ENCODE measurements at regions not wholly inside any gene's neighbourhood (a gene's known extent, or its start where the extent isn't known, plus 50 kb on each side); places are given as distances from the start of the nearest gene placed in this dataset.

DNA sequence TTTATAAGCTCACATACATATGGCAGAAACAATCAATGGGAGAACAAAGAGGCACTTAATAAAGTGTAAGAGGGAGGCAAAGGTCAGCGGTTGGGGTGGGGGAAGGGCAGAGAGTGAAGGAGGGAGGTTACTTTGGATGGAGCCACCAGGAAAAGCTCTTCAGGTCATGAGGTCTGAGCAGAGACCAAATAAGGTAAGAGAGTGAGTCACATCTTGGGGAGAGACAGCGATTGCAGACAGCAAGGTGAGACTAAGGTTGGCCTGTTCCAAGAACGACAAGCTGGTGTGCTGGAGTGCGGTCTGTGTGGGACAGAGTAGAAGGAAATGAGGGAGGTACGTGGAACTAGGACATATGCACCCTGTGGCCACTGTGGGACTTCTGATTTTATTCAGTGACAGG is 74.3 kb upstream of the TOMM7 start:
- intact Hi-C loops (cut with micrococcal nuclease), result no loop called here
- H3K27me3 Mint-ChIP-seq (ENCODE audit: insufficient read depth, unreplicated experiment), result no peaks in the 10 kb centered on the region
- H3K4me1 Mint-ChIP-seq (ENCODE audit: insufficient read depth, unreplicated experiment), result peaks cover 7% of the 10 kb centered on the region
- no peak overlapping the region for H3K4me3 Mint-ChIP-seq (ENCODE audit: unreplicated experiment)
- CTCF ChIA-PET, result interaction anchor here (0.6 kb wide), 3 partner anchors 11 to 792 kb away, joined by 3 to 4 read pairs (median 3); no protein-coding TSS in a partner anchor
- POLR2A ChIA-PET, result interaction anchor here (2.1 kb wide), 1 partner anchor 11 kb away, joined by 10 read pairs; no protein-coding TSS in a partner anchor
- H3K27ac Mint-ChIP-seq (ENCODE audit: low read depth, unreplicated experiment), result no peak overlapping the region
- H3K36me3 Mint-ChIP-seq (ENCODE audit: insufficient read depth, unreplicated experiment), result no peaks in the 10 kb centered on the region
- DNase-seq (ENCODE audit: unreplicated experiment), result peak; percentile 26
- H3K9me3 Mint-ChIP-seq (ENCODE audit: unreplicated experiment), result no peaks in the 10 kb centered on the region
- BruUV-seq (replicated peaks), result no TSS peak
- TF ChIP-seq, protein P1, sequence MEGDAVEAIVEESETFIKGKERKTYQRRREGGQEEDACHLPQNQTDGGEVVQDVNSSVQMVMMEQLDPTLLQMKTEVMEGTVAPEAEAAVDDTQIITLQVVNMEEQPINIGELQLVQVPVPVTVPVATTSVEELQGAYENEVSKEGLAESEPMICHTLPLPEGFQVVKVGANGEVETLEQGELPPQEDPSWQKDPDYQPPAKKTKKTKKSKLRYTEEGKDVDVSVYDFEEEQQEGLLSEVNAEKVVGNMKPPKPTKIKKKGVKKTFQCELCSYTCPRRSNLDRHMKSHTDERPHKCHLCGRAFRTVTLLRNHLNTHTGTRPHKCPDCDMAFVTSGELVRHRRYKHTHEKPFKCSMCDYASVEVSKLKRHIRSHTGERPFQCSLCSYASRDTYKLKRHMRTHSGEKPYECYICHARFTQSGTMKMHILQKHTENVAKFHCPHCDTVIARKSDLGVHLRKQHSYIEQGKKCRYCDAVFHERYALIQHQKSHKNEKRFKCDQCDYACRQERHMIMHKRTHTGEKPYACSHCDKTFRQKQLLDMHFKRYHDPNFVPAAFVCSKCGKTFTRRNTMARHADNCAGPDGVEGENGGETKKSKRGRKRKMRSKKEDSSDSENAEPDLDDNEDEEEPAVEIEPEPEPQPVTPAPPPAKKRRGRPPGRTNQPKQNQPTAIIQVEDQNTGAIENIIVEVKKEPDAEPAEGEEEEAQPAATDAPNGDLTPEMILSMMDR (IDR thresholded peaks at IDR 0.05; ENCODE audit: unreplicated experiment), result no peak

DNA sequence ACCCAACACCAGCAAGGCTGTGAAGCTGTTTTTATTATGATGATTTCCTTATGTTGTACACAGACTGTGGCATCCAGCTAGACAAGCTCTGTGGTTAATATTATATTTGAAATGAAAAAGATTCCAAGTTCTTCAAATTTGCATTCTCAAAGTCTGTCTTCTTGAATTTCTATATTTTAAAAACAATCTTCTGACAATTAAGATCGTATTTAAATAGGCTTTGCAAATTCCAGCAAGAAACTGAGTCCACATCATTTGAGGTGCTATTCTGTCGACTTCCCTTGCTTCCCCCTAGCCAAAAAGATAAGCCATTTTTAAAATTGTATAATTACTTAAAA is 73.1 kb upstream of the TOMM7 start:
- ChIA-PET POLR2A (interaction anchor here (0.6 to 2.1 kb wide), 2 partner anchors 12 to 159 kb away, joined by 4 to 10 read pairs; no protein-coding TSS in a partner anchor), CTCF (interaction anchor here (0.7 to 0.9 kb wide), 2 partner anchors 10 to 1557 kb away, joined by 3 to 4 read pairs; no protein-coding TSS in a partner anchor)
- no peak for DNase-seq (ENCODE audit: unreplicated experiment)
- H3K36me3 Mint-ChIP-seq (ENCODE audit: insufficient read depth, unreplicated experiment), result no peaks in the 10 kb centered on the region
- intact Hi-C loops (cut with micrococcal nuclease), result no loop called here
- TF ChIP-seq, protein P1 (IDR thresholded peaks at IDR 0.05; ENCODE audit: unreplicated experiment), result no peak
- BruUV-seq (replicated peaks), result no TSS peak
- H3K4me1 Mint-ChIP-seq (ENCODE audit: insufficient read depth, unreplicated experiment), result peaks cover 7% of the 10 kb centered on the region
- H3K27ac Mint-ChIP-seq (ENCODE audit: low read depth, unreplicated experiment), result no peak overlapping the region
- H3K9me3 Mint-ChIP-seq (ENCODE audit: unreplicated experiment), result no peaks in the 10 kb centered on the region
- no peaks in the 10 kb centered on the region for H3K27me3 Mint-ChIP-seq (ENCODE audit: insufficient read depth, unreplicated experiment)
- no peak overlapping the region for H3K4me3 Mint-ChIP-seq (ENCODE audit: unreplicated experiment)

DNA sequence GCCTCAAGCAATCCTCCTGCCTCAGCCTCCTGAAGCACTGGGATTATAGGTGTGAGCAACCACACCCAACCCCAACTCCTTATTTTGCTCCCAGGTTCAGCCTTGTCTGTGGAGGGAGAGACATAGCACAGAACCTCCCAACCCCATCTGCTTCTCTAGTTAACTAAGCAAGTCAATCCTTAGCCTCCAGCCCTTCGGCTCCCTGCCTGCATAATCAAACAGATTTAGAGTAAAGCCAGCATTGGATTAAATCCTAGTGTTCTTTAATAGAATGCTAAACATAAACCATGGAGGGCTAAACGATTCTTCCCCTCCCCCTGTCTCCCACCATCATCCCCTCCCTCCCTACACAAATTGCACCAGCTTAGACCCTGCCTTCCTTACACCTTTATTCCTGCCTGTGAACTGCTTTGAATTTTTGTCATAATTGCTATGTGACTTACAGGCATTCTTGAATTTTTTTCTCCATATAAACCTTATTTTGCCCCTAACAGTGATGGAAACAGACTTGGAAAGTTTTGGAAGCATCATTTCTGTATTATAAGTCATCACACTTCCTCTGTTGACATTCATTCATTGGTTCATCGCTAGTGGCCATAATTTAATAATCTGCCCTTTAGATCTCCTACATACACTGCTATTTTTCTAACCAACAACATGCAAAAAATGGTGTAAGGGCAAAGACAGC is 72.6 kb upstream of the TOMM7 start:
- CTCF ChIA-PET, result interaction anchor here (0.9 kb wide), 1 partner anchor 9 kb away, joined by 3 read pairs; no protein-coding TSS in a partner anchor

DNA sequence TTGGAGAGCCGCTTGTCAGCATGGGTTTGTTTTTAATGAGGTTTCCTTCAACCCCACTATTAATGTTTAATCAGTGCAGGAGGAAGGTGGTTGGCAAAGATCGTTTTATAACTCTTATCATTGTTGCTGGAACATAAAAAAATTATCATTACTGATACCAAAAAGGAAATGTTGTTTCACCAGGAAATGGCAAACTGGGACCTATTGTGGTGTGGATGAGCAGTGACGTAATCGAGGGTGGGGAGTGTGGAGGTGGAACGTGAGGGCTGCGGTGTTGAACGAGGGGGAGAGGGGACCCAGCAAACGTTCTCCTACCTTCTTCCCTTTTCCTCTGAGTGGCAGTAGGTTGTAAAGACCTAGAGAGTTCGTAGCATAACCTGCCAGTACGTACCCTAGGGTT is 71.9 kb upstream of the TOMM7 start:
- no peaks in the 10 kb centered on the region for H3K9me3 Mint-ChIP-seq (ENCODE audit: unreplicated experiment)
- DNase-seq (ENCODE audit: unreplicated experiment), result no peak
- peaks cover 7% of the 10 kb centered on the region for H3K4me1 Mint-ChIP-seq (ENCODE audit: insufficient read depth, unreplicated experiment)
- no peak overlapping the region for H3K4me3 Mint-ChIP-seq (ENCODE audit: unreplicated experiment)
- no peaks in the 10 kb centered on the region for H3K27me3 Mint-ChIP-seq (ENCODE audit: insufficient read depth, unreplicated experiment)
- POLR2A ChIA-PET, result interaction anchor here (0.9 kb wide), 1 partner anchor 17 kb away, joined by 3 read pairs; no protein-coding TSS in a partner anchor
- H3K27ac Mint-ChIP-seq (ENCODE audit: low read depth, unreplicated experiment), result no peak overlapping the region
- no peaks in the 10 kb centered on the region for H3K36me3 Mint-ChIP-seq (ENCODE audit: insufficient read depth, unreplicated experiment)
- TF ChIP-seq, protein P1 (IDR thresholded peaks at IDR 0.05; ENCODE audit: unreplicated experiment), result no peak
- intact Hi-C loops (cut with micrococcal nuclease), result no loop called here
- CTCF ChIA-PET, result no interaction called here
- BruUV-seq (replicated peaks), result no TSS peak

More for the DNA sequence above, 72.6 kb upstream of the TOMM7 start:
- no peaks in the 10 kb centered on the region for H3K27me3 Mint-ChIP-seq (ENCODE audit: insufficient read depth, unreplicated experiment)
- POLR2A ChIA-PET, result interaction anchor here (0.6 kb wide), 1 partner anchor 159 kb away, joined by 4 read pairs; no protein-coding TSS in a partner anchor
- BruUV-seq (replicated peaks), result no TSS peak
- H3K9me3 Mint-ChIP-seq (ENCODE audit: unreplicated experiment), result no peaks in the 10 kb centered on the region
- no peak for DNase-seq (ENCODE audit: unreplicated experiment)
- peaks cover 7% of the 10 kb centered on the region for H3K4me1 Mint-ChIP-seq (ENCODE audit: insufficient read depth, unreplicated experiment)
- TF ChIP-seq, protein P1 (IDR thresholded peaks at IDR 0.05; ENCODE audit: unreplicated experiment), result no peak
- no peak overlapping the region for H3K27ac Mint-ChIP-seq (ENCODE audit: low read depth, unreplicated experiment)
- intact Hi-C loops (cut with micrococcal nuclease), result no loop called here
- H3K4me3 Mint-ChIP-seq (ENCODE audit: unreplicated experiment), result no peak overlapping the region
- H3K36me3 Mint-ChIP-seq (ENCODE audit: insufficient read depth, unreplicated experiment), result no peaks in the 10 kb centered on the region

Measured in MCF 10A (cell line).